ENCODE measurements at regions not wholly inside any gene's neighbourhood (a gene's known extent, or its start where the extent isn't known, plus 50 kb on each side); places are given as distances from the start of the nearest gene placed in this dataset.

GRCh38 chr3:177478170-177478867 lies 281.0 kb upstream of the TBL1XR1 start (continued):
- no peak for TF ChIP-seq ZBTB40 (IDR thresholded peaks at IDR 0.05)
- no peak for TF ChIP-seq ZBTB40 (CRISPR knock-in tag; IDR thresholded peaks at IDR 0.05)
- TF ChIP-seq ZNF281 (CRISPR knock-in tag; IDR thresholded peaks at IDR 0.05; ENCODE audit: borderline replicate concordance) = no peak
- TF ChIP-seq SP140L (CRISPR knock-in tag; IDR thresholded peaks at IDR 0.05; ENCODE audit: borderline replicate concordance) = no peak
- TF ChIP-seq NFKBIZ (CRISPR knock-in tag; IDR thresholded peaks at IDR 0.05) = no peak
- TF ChIP-seq MBNL3 (CRISPR knock-in tag; conservative IDR thresholded peaks at IDR 0.05) = no peak
- no peak for TF ChIP-seq CHD4 (IDR thresholded peaks at IDR 0.05; ENCODE audit: borderline replicate concordance, low read length)
